Central memory CD8-positive, alpha-beta T cell (primary cell): ENCODE measurements at regions not wholly inside any gene's neighbourhood (a gene's known extent, or its start where the extent isn't known, plus 50 kb on each side); places are given as distances from the start of the nearest gene placed in this dataset.
"Not testable (repeated sequence)": the region's sequence is repeated elsewhere in the genome, so short reads cannot be mapped to it uniquely, and the experiment has no call there.

ENCODE experiments used
- ATAC-seq: fragments of 150-1000 bp; cut with Tn5 transposase; replicated peaks from 2 replicates; pipeline ENCODE4 v1.10.0; 2022; ENCODE audit warnings: mild to moderate bottlenecking, moderate FRiP score, moderate number of reproducible peaks; ENCODE audit not compliant: poor library complexity, severe bottlenecking; ENCODE audit errors: extremely low read depth
- DNase-seq, 2 donors: peaks; one replicate each; pipeline ENCODE4 v3.0.0; 2021; ENCODE audit warnings: low spot score in 2 of 2
- H3K27ac Mint-ChIP-seq: one replicate; pipeline ENCODE4 v1.8.0; 2022; ENCODE audit warnings: low read depth, mild to moderate bottlenecking, moderate library complexity, mixed read lengths
- H3K27me3 Mint-ChIP-seq: one replicate; pipeline ENCODE4 v1.8.0; 2022; ENCODE audit warnings: mixed read lengths
- H3K36me3 Mint-ChIP-seq: one replicate; pipeline ENCODE4 v1.8.0; 2022; ENCODE audit warnings: mild to moderate bottlenecking, moderate library complexity, mixed read lengths; ENCODE audit not compliant: insufficient read depth
- H3K4me1 Mint-ChIP-seq: one replicate; pipeline ENCODE4 v1.8.0; 2022; ENCODE audit warnings: mixed read lengths
- H3K4me3 Mint-ChIP-seq: one replicate; pipeline ENCODE4 v1.8.0; 2022; ENCODE audit warnings: mild to moderate bottlenecking, moderate library complexity, mixed read lengths
- H3K9me3 Mint-ChIP-seq: one replicate; pipeline ENCODE4 v1.8.0; 2022; ENCODE audit warnings: mixed read lengths

DNA sequence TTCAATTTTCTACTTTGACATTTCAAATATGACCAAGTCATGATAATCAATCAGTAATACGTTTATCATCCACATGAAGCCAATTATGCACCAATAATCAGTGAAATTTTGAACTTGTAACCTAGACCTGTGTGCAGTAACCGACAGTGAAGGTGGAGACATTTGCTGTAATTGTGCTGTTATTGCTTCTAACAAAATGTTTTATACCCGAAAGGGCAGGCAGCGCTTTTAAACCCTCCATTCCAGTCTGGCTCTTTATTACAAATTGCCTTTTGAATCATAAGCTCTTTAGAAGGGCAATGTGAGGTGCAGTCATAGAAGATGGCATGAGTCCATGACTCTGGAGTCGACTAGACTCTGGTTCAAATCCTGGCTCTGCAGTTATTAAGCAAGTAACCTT, 135.7 kb downstream of the GXYLT1 start:
- H3K27ac Mint-ChIP-seq = no peak overlapping the region
- no peaks in the 10 kb centered on the region for H3K27me3 Mint-ChIP-seq
- ATAC-seq (no peak), DNase-seq (no peak)
- no peaks in the 10 kb centered on the region for H3K4me1 Mint-ChIP-seq
- no peak overlapping the region for H3K4me3 Mint-ChIP-seq
- no peaks in the 10 kb centered on the region for H3K9me3 Mint-ChIP-seq
- no peaks in the 10 kb centered on the region for H3K36me3 Mint-ChIP-seq

DNA sequence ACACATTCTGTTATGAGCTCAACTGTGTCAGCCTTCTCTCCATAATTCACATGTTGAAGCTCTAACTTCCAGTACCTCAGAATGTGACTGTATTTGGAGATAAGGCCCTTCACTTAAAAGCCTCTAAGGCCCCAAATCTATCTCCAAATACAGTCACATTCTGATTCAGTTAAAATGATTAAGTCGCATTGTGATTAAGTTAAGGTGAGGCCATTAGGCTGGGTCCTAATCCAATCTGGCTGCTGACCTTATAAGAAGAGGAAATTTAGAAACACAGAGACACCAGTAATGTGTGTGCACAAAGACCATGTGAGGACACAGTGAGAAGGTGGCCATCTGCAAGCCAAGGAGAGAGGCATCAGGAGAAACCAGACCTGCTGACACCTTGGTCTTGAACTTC, 141.6 kb downstream of the GXYLT1 start:
- Mint-ChIP-seq H3K36me3 (no peaks in the 10 kb centered on the region), H3K4me1 (no peaks in the 10 kb centered on the region), H3K27ac (no peak overlapping the region), H3K4me3 (no peak overlapping the region), H3K27me3 (peaks cover 11% of the 10 kb centered on the region), H3K9me3 (no peaks in the 10 kb centered on the region)
- ATAC-seq = no peak
- no peak for DNase-seq

DNA sequence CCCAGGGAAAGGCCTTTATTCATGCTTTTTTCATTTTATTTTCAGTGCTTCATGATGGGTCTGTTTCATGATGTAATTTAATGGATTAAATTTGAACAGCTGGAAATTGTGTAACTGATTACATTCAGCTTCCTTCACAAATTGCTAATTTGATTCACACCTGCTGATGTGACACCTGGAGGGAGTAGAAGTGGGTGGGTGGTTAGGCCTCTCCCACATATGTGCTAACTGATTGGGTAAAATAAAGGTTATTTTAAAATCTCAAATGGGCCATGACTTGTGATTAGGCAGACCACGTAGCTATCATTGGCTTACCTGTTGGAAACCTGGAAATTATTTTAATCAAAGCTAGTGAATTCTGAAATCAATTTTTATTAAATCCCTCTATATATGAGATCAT, 142.1 kb downstream of the GXYLT1 start:
- H3K4me3 Mint-ChIP-seq = no peak overlapping the region
- no peak for DNase-seq
- ATAC-seq = no peak
- H3K36me3 Mint-ChIP-seq = no peaks in the 10 kb centered on the region
- H3K27ac Mint-ChIP-seq = no peak overlapping the region
- no peaks in the 10 kb centered on the region for H3K9me3 Mint-ChIP-seq
- peaks cover 15% of the 10 kb centered on the region for H3K27me3 Mint-ChIP-seq
- H3K4me1 Mint-ChIP-seq = no peaks in the 10 kb centered on the region

DNA sequence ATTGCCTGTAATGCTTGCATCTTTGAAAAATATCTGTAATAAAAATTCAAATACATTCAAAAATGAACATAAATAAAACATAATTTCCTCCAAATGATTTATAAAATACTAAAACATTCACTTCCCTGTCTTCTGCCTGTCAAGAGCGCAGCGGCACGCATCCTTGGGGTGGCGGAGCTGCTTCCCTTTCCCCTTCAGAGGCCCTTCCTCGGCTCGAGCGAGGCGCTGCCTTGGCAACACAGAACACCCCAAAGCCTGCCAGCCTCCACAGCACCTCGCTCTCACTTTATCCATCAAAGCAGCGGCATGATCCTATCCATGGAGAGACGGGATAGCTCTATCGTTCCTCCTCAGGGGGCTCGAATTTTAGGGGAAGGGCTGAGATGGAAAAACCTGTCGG, 146.2 kb downstream of the GXYLT1 start:
- Mint-ChIP-seq H3K4me1 (no peaks in the 10 kb centered on the region), H3K27ac (no peak overlapping the region), H3K4me3 (no peak overlapping the region), H3K36me3 (no peaks in the 10 kb centered on the region), H3K9me3 (no peaks in the 10 kb centered on the region), H3K27me3 (peaks cover 25% of the 10 kb centered on the region)
- DNase-seq (no peak), ATAC-seq (no peak)

DNA sequence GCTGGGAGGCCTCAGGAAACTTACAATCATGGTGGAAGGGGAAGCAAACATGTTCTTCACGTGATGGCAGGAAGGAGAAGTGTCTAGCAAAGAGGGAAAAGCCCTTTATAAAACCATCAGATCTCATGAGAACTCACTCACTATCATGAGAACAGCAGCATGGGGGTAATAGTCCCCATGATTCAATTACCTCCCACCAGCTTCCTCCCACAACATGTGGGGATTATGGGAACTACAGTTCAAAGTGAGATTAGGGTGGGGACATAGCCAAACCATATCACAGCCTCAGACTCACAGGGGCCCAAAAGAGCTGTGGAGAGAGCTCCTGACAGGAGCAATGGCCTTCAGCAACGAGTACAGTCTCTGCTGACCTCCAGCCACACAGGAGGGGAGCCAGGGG, 151.4 kb downstream of the GXYLT1 start:
- ATAC-seq (no peak), DNase-seq (no peak)
- H3K9me3 Mint-ChIP-seq = no peaks in the 10 kb centered on the region
- H3K36me3 Mint-ChIP-seq = no peaks in the 10 kb centered on the region
- no peak overlapping the region for H3K27ac Mint-ChIP-seq
- no peak overlapping the region for H3K4me3 Mint-ChIP-seq
- H3K4me1 Mint-ChIP-seq = no peaks in the 10 kb centered on the region
- peaks cover 16% of the 10 kb centered on the region for H3K27me3 Mint-ChIP-seq

DNA sequence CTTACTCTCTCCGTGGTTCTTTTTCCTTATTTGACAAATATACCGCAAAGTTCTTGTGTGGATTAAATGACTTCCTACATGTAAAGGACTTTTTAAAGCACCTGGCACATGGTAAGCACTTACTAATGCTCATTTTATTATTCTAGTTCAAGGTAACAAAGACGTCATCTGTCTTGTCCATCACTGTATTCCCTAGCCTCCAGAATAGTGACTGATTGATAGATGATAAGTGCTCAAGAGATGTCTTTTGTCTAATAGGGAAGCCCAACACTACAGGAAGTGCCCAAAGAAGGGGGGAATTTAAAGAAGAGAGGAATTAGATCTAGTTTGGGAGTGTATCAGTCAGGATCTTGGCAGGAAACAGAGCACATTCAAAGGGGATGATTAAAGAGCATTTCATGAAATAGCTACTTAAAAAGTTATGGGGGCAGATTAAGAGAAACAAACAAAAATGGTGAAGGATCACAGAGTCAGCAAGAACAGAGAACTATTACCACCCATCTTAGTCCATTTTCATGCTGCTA, 151.9 kb downstream of the GXYLT1 start:
- DNase-seq (no peak), ATAC-seq (no peak)
- H3K4me1 Mint-ChIP-seq = no peaks in the 10 kb centered on the region
- peaks cover 10% of the 10 kb centered on the region for H3K27me3 Mint-ChIP-seq
- no peak overlapping the region for H3K27ac Mint-ChIP-seq
- no peaks in the 10 kb centered on the region for H3K9me3 Mint-ChIP-seq
- no peaks in the 10 kb centered on the region for H3K36me3 Mint-ChIP-seq
- H3K4me3 Mint-ChIP-seq = no peak overlapping the region

DNA sequence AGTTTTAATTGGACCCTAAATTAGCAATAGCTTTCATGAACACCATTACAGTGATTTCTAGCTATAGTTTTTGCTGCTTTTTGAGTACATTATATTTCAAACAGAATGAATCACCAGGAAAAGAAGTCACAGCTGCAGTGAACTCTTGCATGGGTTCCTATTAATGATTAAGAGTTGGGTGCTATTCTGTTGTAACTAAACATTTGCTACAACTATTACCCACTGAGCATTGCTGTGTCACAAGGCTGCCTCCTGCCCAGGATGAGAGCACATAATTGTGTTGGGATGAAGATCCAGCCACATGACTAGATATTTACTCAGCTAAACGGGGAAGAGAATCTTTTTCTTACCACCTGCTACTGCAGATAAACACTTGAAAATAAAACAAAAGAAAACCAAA, 152.7 kb downstream of the GXYLT1 start:
- no peaks in the 10 kb centered on the region for H3K4me1 Mint-ChIP-seq
- no peak overlapping the region for H3K27ac Mint-ChIP-seq
- ATAC-seq (no peak), DNase-seq (no peak)
- H3K4me3 Mint-ChIP-seq = no peak overlapping the region
- peaks cover 10% of the 10 kb centered on the region for H3K27me3 Mint-ChIP-seq
- no peaks in the 10 kb centered on the region for H3K36me3 Mint-ChIP-seq
- H3K9me3 Mint-ChIP-seq = no peaks in the 10 kb centered on the region

DNA sequence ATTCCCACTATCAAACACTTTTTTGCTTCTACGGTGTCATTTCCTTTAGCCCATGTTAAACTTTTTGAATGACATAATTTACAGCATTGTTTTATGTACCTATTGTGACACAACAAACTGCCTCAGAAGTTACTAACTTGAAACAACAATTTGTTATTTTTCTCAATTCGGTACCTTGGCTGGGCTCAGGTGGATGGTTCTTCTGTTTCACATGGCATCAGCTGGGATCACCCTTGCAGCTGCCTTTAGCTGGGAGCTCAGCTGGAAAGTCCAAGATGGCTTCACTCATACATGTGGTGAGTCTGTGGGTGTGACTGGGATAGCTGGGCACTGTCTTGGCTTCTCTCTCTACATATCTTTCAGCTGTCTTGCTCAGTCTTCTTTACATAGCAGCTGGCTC, 156.0 kb downstream of the GXYLT1 start:
- Mint-ChIP-seq H3K36me3 (no peaks in the 10 kb centered on the region), H3K27ac (no peak overlapping the region), H3K9me3 (no peaks in the 10 kb centered on the region), H3K27me3 (peaks cover 22% of the 10 kb centered on the region), H3K4me3 (no peak overlapping the region), H3K4me1 (no peaks in the 10 kb centered on the region)
- ATAC-seq (no peak), DNase-seq (no peak)

DNA sequence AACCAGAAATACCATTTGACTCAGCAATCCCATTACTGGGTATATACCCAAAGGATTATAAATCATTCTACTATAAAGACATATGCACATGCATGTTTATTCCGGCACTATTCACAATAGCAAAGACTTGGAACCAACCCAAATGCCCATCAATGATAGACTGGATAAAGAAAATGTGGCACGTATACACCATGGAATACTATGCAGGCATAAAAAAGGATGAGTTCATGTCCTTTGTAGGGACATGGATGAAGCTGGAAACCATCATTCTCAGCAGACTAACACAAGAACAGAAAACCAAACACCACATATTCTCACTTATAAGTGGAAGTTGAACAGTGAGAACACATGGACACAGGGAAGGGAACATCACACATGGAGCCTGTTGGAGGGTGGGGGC, 158.2 kb downstream of the GXYLT1 start:
- not testable (repeated sequence) for H3K9me3 Mint-ChIP-seq, DNase-seq, H3K27ac Mint-ChIP-seq, ATAC-seq, H3K36me3 Mint-ChIP-seq, H3K4me1 Mint-ChIP-seq, H3K4me3 Mint-ChIP-seq
- H3K27me3 Mint-ChIP-seq = peaks cover 44% of the 10 kb centered on the region

DNA sequence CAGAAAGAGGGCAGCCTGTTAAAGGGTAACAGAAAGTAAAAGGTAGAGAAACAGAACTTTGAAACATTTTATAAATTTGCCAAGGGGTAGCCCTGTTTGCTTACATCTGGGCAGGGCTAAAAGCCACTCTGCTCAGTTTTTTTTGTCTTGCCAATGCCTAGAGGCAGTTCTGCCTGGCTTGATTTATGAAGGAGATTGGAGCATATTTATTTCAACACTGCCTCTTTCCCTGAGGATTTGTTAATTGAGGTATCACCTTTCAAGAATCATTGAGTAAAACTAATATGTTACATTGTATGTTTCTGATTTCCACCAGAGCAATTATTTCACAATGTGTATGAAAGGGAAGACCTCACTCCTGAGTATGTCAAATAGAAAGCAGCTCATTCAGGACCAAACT, 160.8 kb downstream of the GXYLT1 start:
- H3K27me3 Mint-ChIP-seq = peaks cover 70% of the 10 kb centered on the region
- no peak overlapping the region for H3K4me3 Mint-ChIP-seq
- no peak for ATAC-seq
- H3K36me3 Mint-ChIP-seq = no peaks in the 10 kb centered on the region
- H3K9me3 Mint-ChIP-seq = no peaks in the 10 kb centered on the region
- H3K4me1 Mint-ChIP-seq = no peaks in the 10 kb centered on the region
- H3K27ac Mint-ChIP-seq = no peak overlapping the region
- DNase-seq = no peak

DNA sequence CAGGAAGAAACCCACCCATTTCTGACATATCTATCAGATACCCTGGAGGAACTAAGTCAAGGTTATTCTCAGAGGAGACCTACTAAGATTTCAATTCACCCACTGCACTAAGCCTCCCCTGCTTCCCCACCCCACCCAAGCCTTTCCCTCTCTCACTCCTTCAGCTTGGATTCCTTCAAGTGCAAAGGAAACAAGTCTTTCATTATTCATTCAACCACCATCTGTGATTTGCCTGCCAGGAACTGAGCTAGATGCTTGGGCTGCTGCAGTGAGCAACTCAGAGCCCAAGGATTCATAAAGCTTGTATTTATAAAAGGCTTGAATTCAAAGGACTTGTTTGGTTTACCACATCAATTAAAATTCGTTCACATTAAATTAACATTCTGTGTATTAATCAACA, 161.3 kb downstream of the GXYLT1 start:
- Mint-ChIP-seq H3K9me3 (no peaks in the 10 kb centered on the region), H3K4me1 (no peaks in the 10 kb centered on the region), H3K36me3 (no peaks in the 10 kb centered on the region), H3K4me3 (no peak overlapping the region), H3K27me3 (peaks cover 70% of the 10 kb centered on the region), H3K27ac (no peak overlapping the region)
- ATAC-seq = no peak
- no peak for DNase-seq

DNA sequence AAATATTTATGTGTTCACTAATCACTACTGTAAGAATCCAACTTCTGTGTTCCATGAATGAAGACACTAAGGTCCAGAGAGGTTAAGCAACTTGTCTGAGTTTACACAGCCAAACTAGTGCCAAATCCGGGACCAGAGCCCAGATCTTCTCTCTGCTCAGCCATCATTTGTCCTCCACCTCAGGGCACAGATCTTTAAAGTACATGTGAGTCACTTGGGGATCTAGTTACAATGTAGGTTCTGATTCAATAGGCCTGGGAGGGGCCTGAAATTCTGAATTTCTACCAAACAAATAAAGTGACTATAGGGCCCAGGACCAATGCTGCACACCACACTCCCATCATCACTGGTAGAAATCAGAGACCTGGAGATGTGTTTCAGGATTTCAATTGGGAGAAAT, 162.9 kb downstream of the GXYLT1 start:
- Mint-ChIP-seq H3K27me3 (peaks cover 78% of the 10 kb centered on the region), H3K4me3 (no peak overlapping the region)

DNA sequence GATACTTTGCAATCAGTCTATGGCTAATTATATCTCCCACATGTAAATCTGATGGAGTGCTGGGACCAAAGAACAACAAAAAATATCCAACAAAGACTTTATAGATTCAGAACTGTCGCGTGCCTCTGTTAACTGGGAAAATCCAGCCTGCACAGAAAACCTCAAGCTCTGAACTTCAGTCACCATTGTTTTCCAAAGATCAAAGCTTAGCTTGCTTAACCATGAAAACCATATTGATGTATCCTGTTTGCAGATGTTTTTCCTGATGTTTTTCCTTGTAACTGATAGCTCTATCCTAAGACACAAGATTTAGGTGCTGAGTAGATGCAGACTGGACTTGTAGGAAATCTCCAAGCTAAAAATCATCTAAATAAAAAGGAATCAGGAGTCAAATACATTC, 163.7 kb downstream of the GXYLT1 start:
- H3K4me3 Mint-ChIP-seq = no peak overlapping the region
- H3K4me1 Mint-ChIP-seq = no peaks in the 10 kb centered on the region
- no peaks in the 10 kb centered on the region for H3K36me3 Mint-ChIP-seq
- H3K27me3 Mint-ChIP-seq = peaks cover 72% of the 10 kb centered on the region
- no peaks in the 10 kb centered on the region for H3K9me3 Mint-ChIP-seq
- DNase-seq = no peak
- ATAC-seq = no peak
- H3K27ac Mint-ChIP-seq = no peak overlapping the region

More for the DNA sequence above, 162.9 kb downstream of the GXYLT1 start:
- ATAC-seq (no peak), DNase-seq (no peak)
- Mint-ChIP-seq H3K27ac (no peak overlapping the region), H3K9me3 (no peaks in the 10 kb centered on the region), H3K36me3 (no peaks in the 10 kb centered on the region), H3K4me1 (no peaks in the 10 kb centered on the region)

DNA sequence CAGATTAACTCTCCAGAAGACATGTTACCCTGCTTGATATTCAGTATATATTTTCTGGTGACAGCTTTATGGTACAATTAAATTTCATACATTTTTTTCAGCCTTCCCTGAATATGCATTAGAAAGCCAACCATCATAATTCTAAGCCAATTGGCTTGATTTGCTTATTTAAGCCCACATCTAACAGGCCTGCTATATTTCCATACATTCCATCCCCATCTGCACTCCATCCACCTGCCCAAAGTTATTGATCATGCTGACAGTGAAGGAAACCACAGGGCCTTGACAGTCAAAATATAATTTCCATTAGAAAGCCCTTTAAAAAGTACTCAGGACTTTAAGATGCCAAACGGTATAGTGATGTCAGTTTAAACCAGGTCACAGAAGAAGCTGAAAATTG, 164.3 kb downstream of the GXYLT1 start:
- Mint-ChIP-seq H3K9me3 (no peaks in the 10 kb centered on the region), H3K27me3 (peaks cover 66% of the 10 kb centered on the region), H3K4me3 (no peak overlapping the region), H3K4me1 (no peaks in the 10 kb centered on the region), H3K27ac (no peak overlapping the region), H3K36me3 (no peaks in the 10 kb centered on the region)
- no peak for DNase-seq
- ATAC-seq = no peak
